ENCODE measurements at regions not wholly inside any gene's neighbourhood (a gene's known extent, or its start where the extent isn't known, plus 50 kb on each side); places are given as distances from the start of the nearest gene placed in this dataset.

GRCh38 chr4:99762728-99763127, 53.9 kb upstream of the DAPP1 start:
- TF ChIP-seq, protein P1, sequence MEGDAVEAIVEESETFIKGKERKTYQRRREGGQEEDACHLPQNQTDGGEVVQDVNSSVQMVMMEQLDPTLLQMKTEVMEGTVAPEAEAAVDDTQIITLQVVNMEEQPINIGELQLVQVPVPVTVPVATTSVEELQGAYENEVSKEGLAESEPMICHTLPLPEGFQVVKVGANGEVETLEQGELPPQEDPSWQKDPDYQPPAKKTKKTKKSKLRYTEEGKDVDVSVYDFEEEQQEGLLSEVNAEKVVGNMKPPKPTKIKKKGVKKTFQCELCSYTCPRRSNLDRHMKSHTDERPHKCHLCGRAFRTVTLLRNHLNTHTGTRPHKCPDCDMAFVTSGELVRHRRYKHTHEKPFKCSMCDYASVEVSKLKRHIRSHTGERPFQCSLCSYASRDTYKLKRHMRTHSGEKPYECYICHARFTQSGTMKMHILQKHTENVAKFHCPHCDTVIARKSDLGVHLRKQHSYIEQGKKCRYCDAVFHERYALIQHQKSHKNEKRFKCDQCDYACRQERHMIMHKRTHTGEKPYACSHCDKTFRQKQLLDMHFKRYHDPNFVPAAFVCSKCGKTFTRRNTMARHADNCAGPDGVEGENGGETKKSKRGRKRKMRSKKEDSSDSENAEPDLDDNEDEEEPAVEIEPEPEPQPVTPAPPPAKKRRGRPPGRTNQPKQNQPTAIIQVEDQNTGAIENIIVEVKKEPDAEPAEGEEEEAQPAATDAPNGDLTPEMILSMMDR (IDR thresholded peaks at IDR 0.05; ENCODE audit: insufficient read depth, low read depth, low read length), result no peak
- TF ChIP-seq EZH2 (IDR thresholded peaks at IDR 0.05; ENCODE audit: insufficient read depth, low read length), result no peak

Data from astrocyte (in vitro differentiated cells and primary cell).